ENCODE measurements at regions not wholly inside any gene's neighbourhood (a gene's known extent, or its start where the extent isn't known, plus 50 kb on each side); places are given as distances from the start of the nearest gene placed in this dataset.

DNA sequence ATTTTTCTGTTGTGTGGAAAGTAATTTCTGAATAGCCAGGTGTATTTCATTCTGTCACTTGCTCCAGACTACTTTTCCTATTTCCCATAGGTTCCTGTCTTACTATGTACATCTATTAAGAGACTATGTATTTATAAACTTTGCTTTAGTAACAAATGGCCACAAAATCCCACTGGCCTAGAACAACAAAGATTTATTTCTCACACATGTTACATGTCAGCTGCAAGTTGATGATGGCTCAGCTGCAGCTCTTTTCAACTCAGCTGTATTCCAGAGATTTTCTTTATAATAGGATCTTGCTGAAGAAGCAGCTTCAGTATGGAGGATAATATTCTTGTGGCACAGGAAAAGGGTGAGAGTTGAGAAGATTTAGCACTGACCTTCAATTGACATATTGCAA lies 539.6 kb upstream of the LRRC4C start:
- no peak overlapping the region for H3K4me3 ChIP-seq (ENCODE audit: low read depth, low read length)
- DNase-seq (ENCODE audit: low read depth): no peak

GRCh38 chr11:42003801-42004200 lies 544.3 kb upstream of the LRRC4C start:
- TF ChIP-seq, protein P1, sequence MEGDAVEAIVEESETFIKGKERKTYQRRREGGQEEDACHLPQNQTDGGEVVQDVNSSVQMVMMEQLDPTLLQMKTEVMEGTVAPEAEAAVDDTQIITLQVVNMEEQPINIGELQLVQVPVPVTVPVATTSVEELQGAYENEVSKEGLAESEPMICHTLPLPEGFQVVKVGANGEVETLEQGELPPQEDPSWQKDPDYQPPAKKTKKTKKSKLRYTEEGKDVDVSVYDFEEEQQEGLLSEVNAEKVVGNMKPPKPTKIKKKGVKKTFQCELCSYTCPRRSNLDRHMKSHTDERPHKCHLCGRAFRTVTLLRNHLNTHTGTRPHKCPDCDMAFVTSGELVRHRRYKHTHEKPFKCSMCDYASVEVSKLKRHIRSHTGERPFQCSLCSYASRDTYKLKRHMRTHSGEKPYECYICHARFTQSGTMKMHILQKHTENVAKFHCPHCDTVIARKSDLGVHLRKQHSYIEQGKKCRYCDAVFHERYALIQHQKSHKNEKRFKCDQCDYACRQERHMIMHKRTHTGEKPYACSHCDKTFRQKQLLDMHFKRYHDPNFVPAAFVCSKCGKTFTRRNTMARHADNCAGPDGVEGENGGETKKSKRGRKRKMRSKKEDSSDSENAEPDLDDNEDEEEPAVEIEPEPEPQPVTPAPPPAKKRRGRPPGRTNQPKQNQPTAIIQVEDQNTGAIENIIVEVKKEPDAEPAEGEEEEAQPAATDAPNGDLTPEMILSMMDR (IDR thresholded peaks at IDR 0.05; ENCODE audit: control insufficient read depth, extremely low read depth, insufficient read depth): no peak
- DNase-seq (ENCODE audit: low read depth): no peak

More for the DNA sequence above, 539.6 kb upstream of the LRRC4C start:
- TF ChIP-seq, protein P1 (IDR thresholded peaks at IDR 0.05; ENCODE audit: control insufficient read depth, extremely low read depth, insufficient read depth): no peak

GRCh38 chr11:42006766-42007165 lies 547.3 kb upstream of the LRRC4C start:
- TF ChIP-seq, protein P1 (IDR thresholded peaks at IDR 0.05; ENCODE audit: control insufficient read depth, extremely low read depth, insufficient read depth): no peak
- no peak overlapping the region for H3K4me3 ChIP-seq (ENCODE audit: low read depth, low read length)
- DNase-seq (ENCODE audit: low read depth): no peak

More at GRCh38 chr11:42003801-42004200, 544.3 kb upstream of the LRRC4C start:
- H3K4me3 ChIP-seq (ENCODE audit: low read depth, low read length): no peak overlapping the region

DNA sequence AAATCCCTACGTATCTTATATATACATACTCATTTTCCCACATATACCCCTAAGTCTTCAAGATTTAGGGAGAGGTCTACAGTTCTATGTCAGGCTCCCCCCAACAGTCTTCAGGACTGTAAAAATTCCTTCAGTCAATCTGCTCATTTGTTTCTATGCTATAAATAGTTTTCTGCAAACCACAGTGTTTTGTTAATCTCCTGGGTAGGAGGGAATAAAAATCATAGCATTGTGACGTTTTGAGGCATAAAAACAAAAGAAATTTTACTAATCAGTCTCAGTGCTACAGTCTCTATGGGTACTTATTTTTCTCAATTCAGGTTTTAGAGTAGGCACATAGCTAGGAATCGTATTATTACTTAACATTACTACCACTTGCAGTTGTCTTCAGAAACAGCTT lies 552.8 kb upstream of the LRRC4C start:
- H3K4me3 ChIP-seq (ENCODE audit: low read depth, low read length): no peak overlapping the region
- DNase-seq (ENCODE audit: low read depth): no peak
- TF ChIP-seq, protein P1 (IDR thresholded peaks at IDR 0.05; ENCODE audit: control insufficient read depth, extremely low read depth, insufficient read depth): no peak

- no peak for DNase-seq (ENCODE audit: low read depth)
- TF ChIP-seq, protein P1 (IDR thresholded peaks at IDR 0.05; ENCODE audit: control insufficient read depth, extremely low read depth, insufficient read depth): no peak
- no peak overlapping the region for H3K4me3 ChIP-seq (ENCODE audit: low read depth, low read length)
Measured at GRCh38 chr11:42013656-42014201, 554.3 kb upstream of the LRRC4C start.

DNA sequence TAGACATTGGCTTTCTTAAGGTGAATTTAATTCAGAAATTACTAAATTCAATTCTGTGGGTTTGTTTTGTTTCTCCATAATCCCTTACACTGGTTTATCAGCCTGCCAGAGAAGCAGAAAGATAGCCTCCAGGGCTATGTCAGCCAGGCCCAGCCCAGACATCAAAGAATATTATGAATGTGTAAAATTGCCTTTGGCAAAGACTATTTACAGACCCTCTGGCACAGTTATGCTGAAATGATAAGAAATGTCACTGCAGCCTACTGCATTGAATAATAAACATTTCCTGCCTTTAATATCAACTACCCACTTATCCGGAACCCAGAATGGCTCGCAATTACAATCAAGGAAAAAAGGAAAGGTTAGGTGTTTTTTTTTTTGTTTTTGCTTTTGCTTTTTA lies 562.5 kb upstream of the LRRC4C start:
- TF ChIP-seq, protein P1 (IDR thresholded peaks at IDR 0.05; ENCODE audit: control insufficient read depth, extremely low read depth, insufficient read depth): no peak
- no peak overlapping the region for H3K4me3 ChIP-seq (ENCODE audit: low read depth, low read length)
- DNase-seq (ENCODE audit: low read depth): no peak

GRCh38 chr11:42023267-42023666 lies 563.8 kb upstream of the LRRC4C start:
- TF ChIP-seq, protein P1 (IDR thresholded peaks at IDR 0.05; ENCODE audit: control insufficient read depth, extremely low read depth, insufficient read depth): no peak
- no peak for DNase-seq (ENCODE audit: low read depth)

More at GRCh38 chr11:42023267-42023666, 563.8 kb upstream of the LRRC4C start:
- no peak overlapping the region for H3K4me3 ChIP-seq (ENCODE audit: low read depth, low read length)
